ENCODE measurements at regions not wholly inside any gene's neighbourhood (a gene's known extent, or its start where the extent isn't known, plus 50 kb on each side); places are given as distances from the start of the nearest gene placed in this dataset.
A peak's percentile ranks its signal among the peaks of the same experiment; 100 is the strongest.

GRCh38 chr11:70756341-70756740 lies 358.0 kb downstream of the CTTN start:
- Histone ChIP-seq H3K4me3 (ENCODE audit: low read length) (no peak overlapping the region), H3K4me2 (ENCODE audit: low read length) (no peak overlapping the region), H3K9ac (ENCODE audit: low read length) (peak overlapping the region; percentile 1), H3K27ac (ENCODE audit: low read length) (no peak overlapping the region), H3K79me2 (replicated peaks; ENCODE audit: insufficient read depth, low read length) (no peaks in the 10 kb centered on the region), H3K36me3 (ENCODE audit: insufficient read depth, low read length) (no peaks in the 10 kb centered on the region), H3K27me3 (ENCODE audit: insufficient read depth, low read depth, low read length) (no peaks in the 10 kb centered on the region), H3K9me2 (ENCODE audit: insufficient read depth, low read length) (no peaks in the 10 kb centered on the region), H3F3A (ENCODE audit: insufficient read depth, low read length, poor library complexity, severe bottlenecking) (no peaks in the 10 kb centered on the region), H2AFZ (ENCODE audit: low read depth, low read length) (no peak overlapping the region), H3K9me3 (ENCODE audit: low read length) (peaks cover under 1% of the 10 kb centered on the region), H4K20me1 (ENCODE audit: insufficient read depth) (no peaks in the 10 kb centered on the region)
- no peak for TF ChIP-seq SMC3 (conservative IDR thresholded peaks at IDR 0.05; ENCODE audit: poor library complexity)
- no peak for TF ChIP-seq EP300 (conservative IDR thresholded peaks at IDR 0.05; ENCODE audit: poor library complexity, severe bottlenecking)
- no peak for TF ChIP-seq POLR2AphosphoS5 (IDR thresholded peaks at IDR 0.05)
- no peak for TF ChIP-seq TAF1 (IDR thresholded peaks at IDR 0.05; ENCODE audit: low read depth)
- no peak for TF ChIP-seq CTCF (IDR thresholded peaks at IDR 0.05; ENCODE audit: poor library complexity, severe bottlenecking)
- TF ChIP-seq EZH2 (IDR thresholded peaks at IDR 0.05; ENCODE audit: borderline replicate concordance, insufficient read depth, low read length, poor library complexity, severe bottlenecking): no peak
- no peak for TF ChIP-seq MXI1 (conservative IDR thresholded peaks at IDR 0.05; ENCODE audit: poor library complexity, severe bottlenecking)
- no peak for TF ChIP-seq RAD21 (conservative IDR thresholded peaks at IDR 0.05)

GRCh38 chr11:70756756-70757155 lies 358.4 kb downstream of the CTTN start:
- no peak for TF ChIP-seq REST (IDR thresholded peaks at IDR 0.05; ENCODE audit: borderline replicate concordance)
- no peak for TF ChIP-seq CTCF (IDR thresholded peaks at IDR 0.05; ENCODE audit: poor library complexity, severe bottlenecking)
- no peak for TF ChIP-seq EP300 (conservative IDR thresholded peaks at IDR 0.05; ENCODE audit: poor library complexity, severe bottlenecking)
- TF ChIP-seq TAF1 (IDR thresholded peaks at IDR 0.05; ENCODE audit: low read depth): no peak
- no peak for TF ChIP-seq SMC3 (conservative IDR thresholded peaks at IDR 0.05; ENCODE audit: poor library complexity)
- no peak for TF ChIP-seq EZH2 (IDR thresholded peaks at IDR 0.05; ENCODE audit: borderline replicate concordance, insufficient read depth, low read length, poor library complexity, severe bottlenecking)
- TF ChIP-seq RAD21 (conservative IDR thresholded peaks at IDR 0.05): no peak
- TF ChIP-seq MXI1 (conservative IDR thresholded peaks at IDR 0.05; ENCODE audit: poor library complexity, severe bottlenecking): no peak
- no peak for TF ChIP-seq POLR2AphosphoS5 (IDR thresholded peaks at IDR 0.05)
- no peak overlapping the region for H2AFZ ChIP-seq (ENCODE audit: low read depth, low read length)

More at GRCh38 chr11:70756756-70757155, 358.4 kb downstream of the CTTN start:
- Histone ChIP-seq H3K4me3 (ENCODE audit: low read length) (no peak overlapping the region), H3K79me2 (replicated peaks; ENCODE audit: insufficient read depth, low read length) (no peaks in the 10 kb centered on the region), H3K27ac (ENCODE audit: low read length) (no peak overlapping the region), H3K9me2 (ENCODE audit: insufficient read depth, low read length) (no peaks in the 10 kb centered on the region), H3K27me3 (ENCODE audit: insufficient read depth, low read depth, low read length) (no peaks in the 10 kb centered on the region), H3F3A (ENCODE audit: insufficient read depth, low read length, poor library complexity, severe bottlenecking) (no peaks in the 10 kb centered on the region), H4K20me1 (ENCODE audit: insufficient read depth) (no peaks in the 10 kb centered on the region), H3K9me3 (ENCODE audit: low read length) (no peaks in the 10 kb centered on the region), H3K4me2 (ENCODE audit: low read length) (no peak overlapping the region), H3K36me3 (ENCODE audit: insufficient read depth, low read length) (no peaks in the 10 kb centered on the region), H3K9ac (ENCODE audit: low read length) (no peak overlapping the region)
